ENCODE measurements at regions not wholly inside any gene's neighbourhood (a gene's known extent, or its start where the extent isn't known, plus 50 kb on each side); places are given as distances from the start of the nearest gene placed in this dataset.

GRCh38 chr2:120803764-120804335, 68.2 kb downstream of the GLI2 start:
- H3K9me2 ChIP-seq (ENCODE audit: insufficient read depth, low read length), result no peaks in the 10 kb centered on the region
- H3K36me3 ChIP-seq (ENCODE audit: insufficient read depth, low read length), result no peaks in the 10 kb centered on the region
- H3K9ac ChIP-seq (ENCODE audit: low read length), result no peak overlapping the region
- no peak overlapping the region for H3K4me2 ChIP-seq (ENCODE audit: low read length)
- no peaks in the 10 kb centered on the region for H3K9me3 ChIP-seq (ENCODE audit: low read length)
- no peak overlapping the region for H2AFZ ChIP-seq (ENCODE audit: low read depth, low read length)
- H4K20me1 ChIP-seq (ENCODE audit: insufficient read depth), result no peaks in the 10 kb centered on the region
- no peak overlapping the region for H3K4me3 ChIP-seq (ENCODE audit: low read length)
- no peaks in the 10 kb centered on the region for H3F3A ChIP-seq (ENCODE audit: insufficient read depth, low read length, poor library complexity, severe bottlenecking)
- no peaks in the 10 kb centered on the region for H3K79me2 ChIP-seq (replicated peaks; ENCODE audit: insufficient read depth, low read length)
- no peak for TF ChIP-seq EZH2 (IDR thresholded peaks at IDR 0.05; ENCODE audit: borderline replicate concordance, insufficient read depth, low read length, poor library complexity, severe bottlenecking)
- no peak for TF ChIP-seq RAD21 (conservative IDR thresholded peaks at IDR 0.05)
- no peak for TF ChIP-seq TAF1 (IDR thresholded peaks at IDR 0.05; ENCODE audit: low read depth)
- no peak for TF ChIP-seq MXI1 (conservative IDR thresholded peaks at IDR 0.05; ENCODE audit: poor library complexity, severe bottlenecking)
- no peak for TF ChIP-seq POLR2AphosphoS5 (IDR thresholded peaks at IDR 0.05)
- no peak for TF ChIP-seq EP300 (conservative IDR thresholded peaks at IDR 0.05; ENCODE audit: poor library complexity, severe bottlenecking)
- TF ChIP-seq SMC3 (conservative IDR thresholded peaks at IDR 0.05; ENCODE audit: poor library complexity), result no peak
- no peak for TF ChIP-seq REST (IDR thresholded peaks at IDR 0.05; ENCODE audit: borderline replicate concordance)
- TF ChIP-seq CTCF (IDR thresholded peaks at IDR 0.05; ENCODE audit: poor library complexity, severe bottlenecking), result no peak
- H3K27ac ChIP-seq (ENCODE audit: low read length), result no peak overlapping the region
- no peaks in the 10 kb centered on the region for H3K27me3 ChIP-seq (ENCODE audit: insufficient read depth, low read depth, low read length)

- Histone ChIP-seq H3K9me2 (ENCODE audit: insufficient read depth, low read length) (no peaks in the 10 kb centered on the region), H3K9ac (ENCODE audit: low read length) (no peak overlapping the region), H3F3A (ENCODE audit: insufficient read depth, low read length, poor library complexity, severe bottlenecking) (no peaks in the 10 kb centered on the region), H3K4me2 (ENCODE audit: low read length) (no peak overlapping the region), H4K20me1 (ENCODE audit: insufficient read depth) (no peaks in the 10 kb centered on the region), H3K36me3 (ENCODE audit: insufficient read depth, low read length) (no peaks in the 10 kb centered on the region), H3K79me2 (replicated peaks; ENCODE audit: insufficient read depth, low read length) (no peaks in the 10 kb centered on the region), H3K27ac (ENCODE audit: low read length) (no peak overlapping the region), H3K4me3 (ENCODE audit: low read length) (no peak overlapping the region), H3K27me3 (ENCODE audit: insufficient read depth, low read depth, low read length) (no peaks in the 10 kb centered on the region), H2AFZ (ENCODE audit: low read depth, low read length) (no peak overlapping the region), H3K9me3 (ENCODE audit: low read length) (no peaks in the 10 kb centered on the region)
- no peak for TF ChIP-seq RAD21 (conservative IDR thresholded peaks at IDR 0.05)
- no peak for TF ChIP-seq REST (IDR thresholded peaks at IDR 0.05; ENCODE audit: borderline replicate concordance)
- TF ChIP-seq TAF1 (IDR thresholded peaks at IDR 0.05; ENCODE audit: low read depth), result no peak
- no peak for TF ChIP-seq EZH2 (IDR thresholded peaks at IDR 0.05; ENCODE audit: borderline replicate concordance, insufficient read depth, low read length, poor library complexity, severe bottlenecking)
- no peak for TF ChIP-seq EP300 (conservative IDR thresholded peaks at IDR 0.05; ENCODE audit: poor library complexity, severe bottlenecking)
- TF ChIP-seq CTCF (IDR thresholded peaks at IDR 0.05; ENCODE audit: poor library complexity, severe bottlenecking), result no peak
- TF ChIP-seq SMC3 (conservative IDR thresholded peaks at IDR 0.05; ENCODE audit: poor library complexity), result no peak
- TF ChIP-seq MXI1 (conservative IDR thresholded peaks at IDR 0.05; ENCODE audit: poor library complexity, severe bottlenecking), result no peak
- no peak for TF ChIP-seq POLR2AphosphoS5 (IDR thresholded peaks at IDR 0.05)
Measured at GRCh38 chr2:120804459-120804858, 68.8 kb downstream of the GLI2 start.

All from neural cell (in vitro differentiated cells).